H1 (cell line): ENCODE measurements at regions not wholly inside any gene's neighbourhood (a gene's known extent, or its start where the extent isn't known, plus 50 kb on each side); places are given as distances from the start of the nearest gene placed in this dataset.

Experiments
- CTCF ChIA-PET: fragments of 300-600 bp; sonication (Branson Sonifier 250); formaldehyde crosslinking; loops from one replicate; lab custom pipeline; 2021; ENCODE audit not compliant: partially characterized antibody; lab: Charles Lee
- POLR2A ChIA-PET: fragments of 300-600 bp; sonication (Branson Sonifier 250); formaldehyde crosslinking; loops from one replicate; lab custom pipeline; 2021; ENCODE audit warnings: inconsistent platforms; ENCODE audit not compliant: partially characterized antibody; lab: Charles Lee
- DNase-seq, 2 experiments: peaks; one replicate each; pipeline versions ENCODE4 v3.0.0 to v3.0.0-alpha.2; 2010 to 2022; ENCODE audit warnings: low spot score in 2 of 2, low read depth in 1 of 2, mixed read lengths in 1 of 2
- FAIRE-seq: peaks from 2 replicates; lab custom pipeline; 2011; peaks lifted over from hg19 to GRCh38; lab: Jason Lieb, UNC
- H2AFZ ChIP-seq: 2 replicates; pipeline ENCODE4 v1.8.1; 2012; ENCODE audit warnings: low read length, inconsistent platforms
- H2AK5ac ChIP-seq: 2 replicates; pipeline ENCODE4 v1.6.1; 2013; ENCODE audit warnings: low read depth, low read length
- H2BK120ac ChIP-seq: replicated peaks from 2 replicates; pipeline ENCODE3; 2013; ENCODE audit warnings: low read depth, low read length, inconsistent platforms
- H2BK12ac ChIP-seq: 2 replicates; pipeline ENCODE4 v1.6.1; 2013; ENCODE audit warnings: low read depth, low read length
- H2BK15ac ChIP-seq: 2 replicates; pipeline ENCODE4 v1.6.1; 2013; ENCODE audit warnings: low read length
- H2BK20ac ChIP-seq: 2 replicates; pipeline ENCODE4 v1.6.1; 2013; ENCODE audit warnings: low read length
- H2BK5ac ChIP-seq: 2 replicates; pipeline ENCODE4 v1.6.1; 2013; ENCODE audit warnings: low read depth, low read length
- H3K14ac ChIP-seq: 2 replicates; pipeline ENCODE4 v1.6.1; 2013; ENCODE audit warnings: inconsistent platforms; ENCODE audit not compliant: insufficient read length
- H3K18ac ChIP-seq: 2 replicates; pipeline ENCODE4 v1.6.1; 2013; ENCODE audit warnings: low read length; ENCODE audit errors: extremely low read depth
- H3K23ac ChIP-seq: 2 replicates; pipeline ENCODE4 v1.6.1; 2013; ENCODE audit warnings: inconsistent platforms; ENCODE audit not compliant: insufficient read length
- H3K23me2 ChIP-seq: 2 replicates; pipeline ENCODE4 v1.6.1; 2013; ENCODE audit warnings: low read depth, low read length
- H3K27ac ChIP-seq: 2 replicates; pipeline ENCODE4 v1.6.1; 2011; ENCODE audit warnings: low read depth, low read length, inconsistent platforms
- H3K27me3 ChIP-seq, 4 experiments: replicated peaks in 1 of 4; 1 replicate in 1 of 4; 2 replicates in 3 of 4; pipeline versions ENCODE4 v1.6.1 to v1.8.1; 2011 to 2013; ENCODE audit warnings: low read length in 3 of 4, mild to moderate bottlenecking in 3 of 4, inconsistent platforms in 2 of 4, mixed read lengths in 2 of 4, moderate library complexity in 1 of 4; ENCODE audit not compliant: control insufficient read depth in 3 of 4, insufficient read depth in 3 of 4; ENCODE audit errors: extremely low read depth in 1 of 4
- H3K36me3 ChIP-seq, 4 experiments: 2 replicates each; pipeline versions ENCODE4 v1.6.1 to v1.8.1; 2011 to 2013; ENCODE audit warnings: mild to moderate bottlenecking in 4 of 4, low read length in 3 of 4, moderate library complexity in 2 of 4, control low read depth in 1 of 4, inconsistent platforms in 1 of 4; ENCODE audit not compliant: insufficient read depth in 4 of 4, control insufficient read depth in 2 of 4
- H3K4ac ChIP-seq: replicated peaks from 2 replicates; pipeline ENCODE3; 2013; ENCODE audit warnings: low read length, low read depth, mixed read lengths, inconsistent platforms; ENCODE audit not compliant: insufficient read length
- H3K4me1 ChIP-seq, 4 experiments: replicated peaks in 1 of 4; 1 replicate in 1 of 4; 2 replicates in 3 of 4; pipeline versions ENCODE4 v1.6.1 to v1.8.1; 2011 to 2013; ENCODE audit warnings: low read length in 3 of 4, inconsistent platforms in 2 of 4, mixed read lengths in 1 of 4; ENCODE audit not compliant: insufficient read depth in 4 of 4, control insufficient read depth in 3 of 4
- H3K4me2 ChIP-seq, 2 experiments: 2 replicates each; pipeline versions ENCODE4 v1.6.1 to v1.8.1; 2011 to 2013; ENCODE audit warnings: low read depth in 2 of 2, low read length in 2 of 2, control low read depth in 1 of 2, inconsistent platforms in 1 of 2, mild to moderate bottlenecking in 1 of 2; ENCODE audit not compliant: insufficient read depth in 1 of 2
- H3K4me3 ChIP-seq, 4 experiments: fragments of 200-600, 300-600 bp in 1 of 4; sonication (generic), shearing (Covaris generic), sonication (Bioruptor Twin) in 1 of 4; 2 replicates each; pipeline versions ENCODE4 v1.5.1 to v1.8.1; 2011 to 2016; ENCODE audit warnings: low read length in 4 of 4, low read depth in 3 of 4, control low read depth in 2 of 4, inconsistent platforms in 2 of 4, mild to moderate bottlenecking in 2 of 4, mixed read lengths in 1 of 4, moderate library complexity in 1 of 4; ENCODE audit not compliant: insufficient read depth in 2 of 4; ENCODE audit errors: extremely low read depth in 1 of 4
- H3K56ac ChIP-seq: replicated peaks from 2 replicates; pipeline ENCODE3; 2013; ENCODE audit warnings: low read depth, mild to moderate bottlenecking, mixed read lengths, low read length, inconsistent platforms; ENCODE audit not compliant: insufficient read length
- H3K79me1 ChIP-seq: 2 replicates; pipeline ENCODE4 v1.6.1; 2013; ENCODE audit warnings: low read depth, low read length, control low read depth
- H3K79me2 ChIP-seq, 2 experiments: 2 replicates each; pipeline versions ENCODE4 v1.6.1 to v1.8.1; 2012 to 2013; ENCODE audit warnings: low read length in 2 of 2, mild to moderate bottlenecking in 2 of 2, inconsistent platforms in 1 of 2; ENCODE audit not compliant: insufficient read depth in 2 of 2, control insufficient read depth in 1 of 2
- H3K9ac ChIP-seq, 4 experiments: replicated peaks in 1 of 4; 1 replicate in 1 of 4; 2 replicates in 3 of 4; pipeline versions ENCODE4 v1.6.1 to v1.8.1; 2011 to 2013; ENCODE audit warnings: low read depth in 3 of 4, low read length in 3 of 4, control low read depth in 2 of 4, mild to moderate bottlenecking in 2 of 4, moderate library complexity in 2 of 4, inconsistent platforms in 1 of 4; ENCODE audit errors: extremely low read depth in 1 of 4
- H3K9me3 ChIP-seq, 2 experiments: 2 replicates each; pipeline versions ENCODE4 v1.6.1 to v1.8.1; 2012 to 2013; ENCODE audit warnings: mild to moderate bottlenecking in 2 of 2, moderate library complexity in 2 of 2, control low read depth in 1 of 2, inconsistent platforms in 1 of 2, low read depth in 1 of 2, low read length in 1 of 2, mixed read lengths in 1 of 2; ENCODE audit not compliant: insufficient read depth in 2 of 2
- H4K20me1 ChIP-seq, 2 experiments: replicated peaks in 1 of 2; 2 replicates each; pipeline versions ENCODE3 to v1.8.1; 2011 to 2013; ENCODE audit warnings: inconsistent platforms in 2 of 2, low read length in 2 of 2, mild to moderate bottlenecking in 1 of 2; ENCODE audit not compliant: insufficient read depth in 2 of 2, control insufficient read depth in 1 of 2
- H4K5ac ChIP-seq: 2 replicates; pipeline ENCODE4 v1.6.1; 2013; ENCODE audit warnings: low read length, low read depth, mixed read lengths, inconsistent platforms; ENCODE audit not compliant: insufficient read length
- H4K8ac ChIP-seq: 2 replicates; pipeline ENCODE4 v1.8.0; 2013; ENCODE audit warnings: mild to moderate bottlenecking, moderate library complexity, low read length, inconsistent platforms; ENCODE audit not compliant: insufficient read depth; ENCODE audit errors: extremely low read depth
- H4K91ac ChIP-seq: replicated peaks from 2 replicates; pipeline ENCODE3; 2013; ENCODE audit warnings: low read length, mixed read lengths, inconsistent platforms; ENCODE audit not compliant: insufficient read length
- BACH1 ChIP-seq: IDR thresholded peaks from 2 replicates; pipeline ENCODE4 v1.6.1; 2012; ENCODE audit warnings: low read length, improper control_type of control experiment
- WGBS, 2 experiments: shearing (Covaris generic) in 1 of 2; methylation state at CpG; one replicate each; pipeline versions ENCODE4 v1.1.6 to v1.1.7; 2013 to 2015; ENCODE audit warnings: low lambda C conversion rate in 2 of 2, mixed read lengths in 2 of 2, inconsistent platforms in 1 of 2, low coverage in 1 of 2, missing lambda C conversion rate in 1 of 2; ENCODE audit not compliant: insufficient replicate concordance in 2 of 2, insufficient coverage in 1 of 2, insufficient read length in 1 of 2; ENCODE audit errors: extremely low coverage in 1 of 2, missing lambda C conversion rate in 1 of 2; 5-methylcytosine and 5-hydroxymethylcytosine counted together

DNA sequence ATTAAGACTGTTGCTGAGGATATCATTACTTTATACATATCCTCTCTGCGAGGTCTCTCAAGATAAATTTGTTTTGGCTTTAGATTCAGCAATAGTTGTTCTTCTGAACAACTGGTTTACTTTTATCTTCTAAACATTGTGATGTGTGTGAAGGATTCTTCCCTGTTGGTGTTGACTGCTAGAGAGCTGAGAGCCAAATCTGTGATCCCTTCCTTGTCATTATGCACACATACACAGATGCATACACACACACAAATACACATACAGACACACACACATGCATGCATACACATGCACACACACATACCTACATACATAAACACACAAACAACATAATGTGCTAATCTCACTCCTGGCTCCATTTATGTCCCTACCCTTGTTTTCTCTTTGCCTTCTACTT lies 137.0 kb downstream of the SNX19 start:
- Histone ChIP-seq H3K9ac (no peak overlapping the region), H3K23ac (no peak overlapping the region), H2AFZ (no peak overlapping the region), H3K4me1 (peaks cover 0 to 4% (median 2%) of the 10 kb centered on the region in 4 experiments; a peak in 3 of 7 replicates), H3K79me1 (no peaks in the 10 kb centered on the region), H3K27ac (no peak overlapping the region), H3K56ac (no peak overlapping the region), H3K9me3 (no peaks in the 10 kb centered on the region), H2BK15ac (no peak overlapping the region), H4K91ac (no peak overlapping the region), H4K20me1 (no peaks in the 10 kb centered on the region), H2AK5ac (no peak overlapping the region), H3K23me2 (no peaks in the 10 kb centered on the region), H2BK12ac (no peak overlapping the region), H2BK5ac (no peak overlapping the region), H2BK120ac (no peak overlapping the region), H3K4ac (no peak overlapping the region), H3K4me3 (no peak overlapping the region), H3K36me3 (no peaks in the 10 kb centered on the region), H3K27me3 (no peaks in the 10 kb centered on the region), H4K8ac (no peak overlapping the region), H2BK20ac (no peak overlapping the region), H3K79me2 (no peaks in the 10 kb centered on the region), H3K14ac (no peak overlapping the region), H4K5ac (no peak overlapping the region), H3K18ac (no peak overlapping the region), H3K4me2 (no peak overlapping the region)
- ChIA-PET CTCF (no interaction called here), POLR2A (no interaction called here)
- FAIRE-seq (no peak), DNase-seq (no peak)
- no peak for TF ChIP-seq BACH1
- WGBS, 2 experiments, result 100% methylated on average over 1 of the region's 1 CpG; no CpG with 5 or more reads in 1 of the 2 experiments
